HEK293 (cell line): ENCODE measurements at regions not wholly inside any gene's neighbourhood (a gene's known extent, or its start where the extent isn't known, plus 50 kb on each side); places are given as distances from the start of the nearest gene placed in this dataset.

Experiments
- CTCF ChIA-PET: fragments of 350-600 bp; formaldehyde crosslinking; extraction: SDS; loops from one replicate; lab custom pipeline; 2021; ENCODE audit warnings: antibody characterized with exemption; lab: Yijun Ruan, JAX
- POLR2A ChIA-PET: fragments of 300-600 bp; formaldehyde crosslinking; extraction: SDS; loops from one replicate; lab custom pipeline; 2020; ENCODE audit warnings: antibody characterized with exemption, inconsistent platforms; lab: Yijun Ruan, JAX
- H3K27ac ChIP-seq: fragments of 200-500 bp; sonication (Bioruptor generic); 2 replicates; pipeline ENCODE4 v1.5.1; 2014; ENCODE audit warnings: low read depth, low read length, control low read depth, inconsistent platforms; ENCODE audit errors: extremely low read depth
- H3K36me3 ChIP-seq, 2 experiments: fragments of 200-500 bp in 1 of 2; sonication (Bioruptor generic) in 1 of 2; 1 replicate in 1 of 2; 2 replicates in 1 of 2; pipeline ENCODE4 v1.5.1; 2014 to 2017; ENCODE audit warnings: inconsistent platforms in 2 of 2, low read length in 2 of 2; ENCODE audit not compliant: control insufficient read depth in 2 of 2, insufficient read depth in 1 of 2
- H3K4me1 ChIP-seq: fragments of 200-500 bp; sonication (Bioruptor generic); 2 replicates; pipeline ENCODE4 v1.5.1; 2014; ENCODE audit warnings: mild to moderate bottlenecking, low read length, inconsistent platforms; ENCODE audit not compliant: control insufficient read depth, insufficient read depth
- H3K4me3 ChIP-seq: 2 replicates; pipeline ENCODE4 v1.5.1; 2011; ENCODE audit warnings: low read depth, mild to moderate bottlenecking, control low read depth, low read length, moderate library complexity
- H3K9me3 ChIP-seq: fragments of 200-500 bp; sonication (Bioruptor generic); 2 replicates; pipeline ENCODE4 v1.5.1; 2014; ENCODE audit warnings: low read depth, low read length, inconsistent platforms; ENCODE audit not compliant: control insufficient read depth, insufficient read depth
- HOXC10 ChIP-seq: sonication (generic); formaldehyde crosslinking; IDR thresholded peaks from 2 replicates; pipeline ENCODE4 v1.8.1; 2023; ENCODE audit warnings: mild to moderate bottlenecking, missing genetic modification reagents
- KLF9 ChIP-seq: fragments of 450-650 bp; formaldehyde crosslinking; IDR thresholded peaks from 2 replicates; pipeline ENCODE4 v1.5.1; 2016; ENCODE audit warnings: missing biosample characterization, missing genetic modification characterization, low read depth
- MYNN ChIP-seq: fragments of 450-650 bp; formaldehyde crosslinking; IDR thresholded peaks from 2 replicates; pipeline ENCODE4 v1.5.1; 2016; ENCODE audit warnings: missing biosample characterization, missing genetic modification characterization, borderline replicate concordance
- OVOL3 ChIP-seq: fragments of 450-650 bp; formaldehyde crosslinking; IDR thresholded peaks from 2 replicates; pipeline ENCODE4 v1.5.1; 2016; ENCODE audit warnings: missing biosample characterization, missing genetic modification characterization
- SCRT1 ChIP-seq: fragments of 450-650 bp; formaldehyde crosslinking; IDR thresholded peaks from 2 replicates; pipeline ENCODE4 v1.5.1; 2016; ENCODE audit warnings: missing biosample characterization, missing genetic modification characterization, borderline replicate concordance
- SCRT2 ChIP-seq: fragments of 450-650 bp; formaldehyde crosslinking; IDR thresholded peaks from 2 replicates; pipeline ENCODE4 v1.5.1; 2016; ENCODE audit warnings: missing biosample characterization, missing genetic modification characterization
- ZBTB48 ChIP-seq: fragments of 450-650 bp; formaldehyde crosslinking; IDR thresholded peaks from 2 replicates; pipeline ENCODE4 v1.5.1; 2016; ENCODE audit warnings: missing biosample characterization, missing genetic modification characterization
- ZBTB7A ChIP-seq: fragments of 450-650 bp; formaldehyde crosslinking; IDR thresholded peaks from 2 replicates; pipeline ENCODE4 v1.5.1; 2016; ENCODE audit warnings: low read depth, missing biosample characterization, missing genetic modification characterization
- ZBTB8A ChIP-seq: fragments of 450-650 bp; formaldehyde crosslinking; IDR thresholded peaks from 2 replicates; pipeline ENCODE4 v1.5.1; 2016; ENCODE audit warnings: missing biosample characterization, missing genetic modification characterization
- ZEB2 ChIP-seq: fragments of 450-650 bp; formaldehyde crosslinking; IDR thresholded peaks from 2 replicates; pipeline ENCODE4 v1.5.1; 2016; ENCODE audit warnings: missing biosample characterization, missing genetic modification characterization
- ZFP37 ChIP-seq: fragments of 450-650 bp; formaldehyde crosslinking; IDR thresholded peaks from 2 replicates; pipeline ENCODE4 v1.5.1; 2016; ENCODE audit warnings: missing biosample characterization, missing genetic modification characterization
- ZNF223 ChIP-seq: fragments of 450-650 bp; formaldehyde crosslinking; IDR thresholded peaks from 2 replicates; pipeline ENCODE4 v1.5.1; 2016; ENCODE audit warnings: missing biosample characterization, missing genetic modification characterization
- ZNF555 ChIP-seq: fragments of 450-650 bp; formaldehyde crosslinking; conservative IDR thresholded peaks from 2 replicates; pipeline ENCODE4 v1.5.1; 2017; ENCODE audit warnings: missing biosample characterization, mild to moderate bottlenecking, missing genetic modification characterization, inconsistent platforms
- ZNF560 ChIP-seq: fragments of 450-650 bp; formaldehyde crosslinking; IDR thresholded peaks from 2 replicates; pipeline ENCODE4 v1.5.1; 2017; ENCODE audit warnings: missing biosample characterization, missing genetic modification characterization, borderline replicate concordance
- ZNF561 ChIP-seq: fragments of 450-650 bp; IDR thresholded peaks from 2 replicates; pipeline ENCODE4 v1.5.1; 2018; ENCODE audit warnings: missing biosample characterization, missing genetic modification characterization, borderline replicate concordance
- ZNF658 ChIP-seq: fragments of 450-650 bp; formaldehyde crosslinking; IDR thresholded peaks from 2 replicates; pipeline ENCODE4; 2016; ENCODE audit warnings: missing biosample characterization, missing genetic modification characterization
- ZNF707 ChIP-seq: fragments of 450-650 bp; formaldehyde crosslinking; IDR thresholded peaks from 2 replicates; pipeline ENCODE4 v1.5.1; 2016; ENCODE audit warnings: missing biosample characterization, missing genetic modification characterization
- TF ChIP-seq, protein P1 (sequence below): fragments of 450-650 bp; formaldehyde crosslinking; IDR thresholded peaks from 2 replicates; pipeline ENCODE4 v1.5.1; 2016; ENCODE audit warnings: missing biosample characterization, missing genetic modification characterization
- TF ChIP-seq, protein P2 (sequence below): fragments of 450-650 bp; formaldehyde crosslinking; IDR thresholded peaks from 2 replicates; pipeline ENCODE4 v1.5.1; 2016; ENCODE audit warnings: missing biosample characterization, missing genetic modification characterization
- TF ChIP-seq, protein P3 (sequence below): fragments of 450-650 bp; formaldehyde crosslinking; IDR thresholded peaks from 2 replicates; pipeline ENCODE4 v1.5.1; 2017; ENCODE audit warnings: missing biosample characterization, missing genetic modification characterization
- TF ChIP-seq, protein P4 (sequence below): fragments of 450-650 bp; formaldehyde crosslinking; IDR thresholded peaks from 2 replicates; pipeline ENCODE4 v1.5.1; 2016; ENCODE audit warnings: missing biosample characterization, missing genetic modification characterization
- TF ChIP-seq, protein P5 (sequence below): fragments of 450-650 bp; formaldehyde crosslinking; IDR thresholded peaks from 2 replicates; pipeline ENCODE4 v1.5.1; 2016; ENCODE audit warnings: missing biosample characterization, missing genetic modification characterization

DNA sequence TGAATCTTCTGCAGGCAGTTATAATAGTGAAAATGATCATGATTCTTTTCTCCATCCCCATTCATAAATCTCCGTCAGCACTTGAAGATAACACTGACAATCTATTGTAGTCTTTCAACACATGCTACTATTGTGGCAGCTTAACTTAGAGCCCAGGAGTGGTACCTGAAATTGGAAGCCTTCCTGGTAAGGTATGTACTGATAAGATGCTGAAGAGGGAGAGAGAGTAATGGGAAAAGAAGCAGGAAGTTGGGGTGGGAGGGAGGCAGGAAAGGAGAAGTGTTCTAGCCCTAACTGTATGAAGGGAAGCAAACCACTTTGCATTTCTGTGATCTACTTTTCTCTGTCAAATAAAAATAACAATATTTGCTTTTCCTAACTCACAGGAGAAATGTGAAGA lies 197.4 kb upstream of the RORA start:
- POLR2A ChIA-PET, result no interaction called here
- Histone ChIP-seq H3K36me3 (no peaks in the 10 kb centered on the region), H3K27ac (no peak overlapping the region), H3K4me3 (no peak overlapping the region), H3K4me1 (no peaks in the 10 kb centered on the region), H3K9me3 (no peaks in the 10 kb centered on the region)
- no peak for TF ChIP-seq ZFP37 (tag by site-specific recombination)
- TF ChIP-seq ZBTB8A (tag by site-specific recombination), result no peak
- TF ChIP-seq ZBTB48 (tag by site-specific recombination), result no peak
- TF ChIP-seq, protein P1, sequence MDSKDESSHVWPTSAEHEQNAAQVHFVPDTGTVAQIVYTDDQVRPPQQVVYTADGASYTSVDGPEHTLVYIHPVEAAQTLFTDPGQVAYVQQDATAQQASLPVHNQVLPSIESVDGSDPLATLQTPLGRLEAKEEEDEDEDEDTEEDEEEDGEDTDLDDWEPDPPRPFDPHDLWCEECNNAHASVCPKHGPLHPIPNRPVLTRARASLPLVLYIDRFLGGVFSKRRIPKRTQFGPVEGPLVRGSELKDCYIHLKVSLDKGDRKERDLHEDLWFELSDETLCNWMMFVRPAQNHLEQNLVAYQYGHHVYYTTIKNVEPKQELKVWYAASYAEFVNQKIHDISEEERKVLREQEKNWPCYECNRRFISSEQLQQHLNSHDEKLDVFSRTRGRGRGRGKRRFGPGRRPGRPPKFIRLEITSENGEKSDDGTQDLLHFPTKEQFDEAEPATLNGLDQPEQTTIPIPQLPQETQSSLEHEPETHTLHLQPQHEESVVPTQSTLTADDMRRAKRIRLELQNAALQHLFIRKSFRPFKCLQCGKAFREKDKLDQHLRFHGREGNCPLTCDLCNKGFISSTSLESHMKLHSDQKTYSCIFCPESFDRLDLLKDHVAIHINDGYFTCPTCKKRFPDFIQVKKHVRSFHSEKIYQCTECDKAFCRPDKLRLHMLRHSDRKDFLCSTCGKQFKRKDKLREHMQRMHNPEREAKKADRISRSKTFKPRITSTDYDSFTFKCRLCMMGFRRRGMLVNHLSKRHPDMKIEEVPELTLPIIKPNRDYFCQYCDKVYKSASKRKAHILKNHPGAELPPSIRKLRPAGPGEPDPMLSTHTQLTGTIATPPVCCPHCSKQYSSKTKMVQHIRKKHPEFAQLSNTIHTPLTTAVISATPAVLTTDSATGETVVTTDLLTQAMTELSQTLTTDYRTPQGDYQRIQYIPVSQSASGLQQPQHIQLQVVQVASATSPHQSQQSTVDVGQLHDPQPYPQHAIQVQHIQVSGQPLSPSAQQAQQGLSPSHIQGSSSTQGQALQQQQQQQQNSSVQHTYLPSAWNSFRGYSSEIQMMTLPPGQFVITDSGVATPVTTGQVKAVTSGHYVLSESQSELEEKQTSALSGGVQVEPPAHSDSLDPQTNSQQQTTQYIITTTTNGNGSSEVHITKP (tag by site-specific recombination), result no peak
- TF ChIP-seq SCRT2, result no peak
- no peak for TF ChIP-seq SCRT1 (tag by site-specific recombination)
- TF ChIP-seq ZNF707 (tag by site-specific recombination), result no peak
- no peak for TF ChIP-seq MYNN (tag by site-specific recombination)
- CTCF ChIA-PET, result no interaction called here

DNA sequence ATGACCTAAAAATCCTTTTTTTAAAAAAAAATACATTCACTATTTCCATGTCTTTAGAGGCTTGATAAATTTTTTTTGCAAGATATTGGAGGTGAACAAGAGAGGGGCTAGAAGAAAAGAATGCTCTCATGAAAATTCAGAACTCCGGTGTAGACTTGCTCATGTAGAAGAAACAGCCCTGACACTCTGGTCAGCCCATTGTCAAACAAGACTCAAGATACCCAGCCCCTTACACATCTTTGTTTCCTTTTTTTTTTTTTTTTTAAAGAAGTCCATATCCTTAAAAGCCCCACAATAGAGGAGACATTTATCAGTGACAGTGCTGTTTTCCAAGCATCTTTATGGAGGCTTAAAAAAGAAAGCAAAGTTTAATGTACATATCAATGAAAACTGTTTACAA lies 196.8 kb upstream of the RORA start:
- POLR2A ChIA-PET, result no interaction called here
- Histone ChIP-seq H3K36me3 (no peaks in the 10 kb centered on the region), H3K27ac (no peak overlapping the region), H3K4me1 (no peaks in the 10 kb centered on the region), H3K4me3 (no peak overlapping the region), H3K9me3 (no peaks in the 10 kb centered on the region)
- CTCF ChIA-PET, result no interaction called here
- TF ChIP-seq, protein P2, sequence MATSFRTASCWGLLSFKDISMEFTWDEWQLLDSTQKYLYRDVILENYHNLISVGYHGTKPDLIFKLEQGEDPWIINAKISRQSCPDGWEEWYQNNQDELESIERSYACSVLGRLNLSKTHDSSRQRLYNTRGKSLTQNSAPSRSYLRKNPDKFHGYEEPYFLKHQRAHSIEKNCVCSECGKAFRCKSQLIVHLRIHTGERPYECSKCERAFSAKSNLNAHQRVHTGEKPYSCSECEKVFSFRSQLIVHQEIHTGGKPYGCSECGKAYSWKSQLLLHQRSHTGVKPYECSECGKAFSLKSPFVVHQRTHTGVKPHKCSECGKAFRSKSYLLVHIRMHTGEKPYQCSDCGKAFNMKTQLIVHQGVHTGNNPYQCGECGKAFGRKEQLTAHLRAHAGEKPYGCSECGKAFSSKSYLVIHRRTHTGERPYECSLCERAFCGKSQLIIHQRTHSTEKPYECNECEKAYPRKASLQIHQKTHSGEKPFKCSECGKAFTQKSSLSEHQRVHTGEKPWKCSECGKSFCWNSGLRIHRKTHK (tag by site-specific recombination), result no peak
- no peak for TF ChIP-seq ZNF560
- TF ChIP-seq OVOL3 (tag by site-specific recombination), result no peak
- TF ChIP-seq ZEB2, result no peak
- no peak for TF ChIP-seq ZNF561
- no peak for TF ChIP-seq HOXC10
- TF ChIP-seq, protein P3, sequence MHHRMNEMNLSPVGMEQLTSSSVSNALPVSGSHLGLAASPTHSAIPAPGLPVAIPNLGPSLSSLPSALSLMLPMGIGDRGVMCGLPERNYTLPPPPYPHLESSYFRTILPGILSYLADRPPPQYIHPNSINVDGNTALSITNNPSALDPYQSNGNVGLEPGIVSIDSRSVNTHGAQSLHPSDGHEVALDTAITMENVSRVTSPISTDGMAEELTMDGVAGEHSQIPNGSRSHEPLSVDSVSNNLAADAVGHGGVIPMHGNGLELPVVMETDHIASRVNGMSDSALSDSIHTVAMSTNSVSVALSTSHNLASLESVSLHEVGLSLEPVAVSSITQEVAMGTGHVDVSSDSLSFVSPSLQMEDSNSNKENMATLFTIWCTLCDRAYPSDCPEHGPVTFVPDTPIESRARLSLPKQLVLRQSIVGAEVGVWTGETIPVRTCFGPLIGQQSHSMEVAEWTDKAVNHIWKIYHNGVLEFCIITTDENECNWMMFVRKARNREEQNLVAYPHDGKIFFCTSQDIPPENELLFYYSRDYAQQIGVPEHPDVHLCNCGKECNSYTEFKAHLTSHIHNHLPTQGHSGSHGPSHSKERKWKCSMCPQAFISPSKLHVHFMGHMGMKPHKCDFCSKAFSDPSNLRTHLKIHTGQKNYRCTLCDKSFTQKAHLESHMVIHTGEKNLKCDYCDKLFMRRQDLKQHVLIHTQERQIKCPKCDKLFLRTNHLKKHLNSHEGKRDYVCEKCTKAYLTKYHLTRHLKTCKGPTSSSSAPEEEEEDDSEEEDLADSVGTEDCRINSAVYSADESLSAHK, result no peak
- no peak for TF ChIP-seq ZNF555
- TF ChIP-seq KLF9 (tag by site-specific recombination), result no peak

DNA sequence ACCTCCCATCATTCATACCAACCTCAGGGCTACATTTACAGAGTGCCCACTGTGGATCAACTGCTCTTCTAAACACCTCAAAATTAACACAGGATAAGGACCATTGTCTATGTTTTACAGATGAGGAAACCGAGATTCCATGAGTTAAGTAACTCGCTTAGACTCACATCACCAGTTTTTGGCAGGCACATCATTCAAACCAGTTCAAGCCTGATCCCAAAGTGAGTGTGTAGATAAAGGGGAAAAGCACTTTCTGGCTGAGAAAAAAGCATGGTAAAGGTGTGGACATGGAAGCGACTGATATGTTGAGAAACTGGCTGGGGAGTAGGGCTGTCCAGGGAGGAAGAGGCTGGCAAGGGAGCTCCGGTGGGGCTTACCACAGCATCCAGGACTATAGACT lies 193.7 kb upstream of the RORA start:
- POLR2A ChIA-PET, result no interaction called here
- no peak overlapping the region for H3K4me3 ChIP-seq
- no peaks in the 10 kb centered on the region for H3K4me1 ChIP-seq
- CTCF ChIA-PET, result no interaction called here
- no peak overlapping the region for H3K27ac ChIP-seq
- H3K9me3 ChIP-seq, result no peaks in the 10 kb centered on the region
- no peaks in the 10 kb centered on the region for H3K36me3 ChIP-seq
- TF ChIP-seq, protein P4, sequence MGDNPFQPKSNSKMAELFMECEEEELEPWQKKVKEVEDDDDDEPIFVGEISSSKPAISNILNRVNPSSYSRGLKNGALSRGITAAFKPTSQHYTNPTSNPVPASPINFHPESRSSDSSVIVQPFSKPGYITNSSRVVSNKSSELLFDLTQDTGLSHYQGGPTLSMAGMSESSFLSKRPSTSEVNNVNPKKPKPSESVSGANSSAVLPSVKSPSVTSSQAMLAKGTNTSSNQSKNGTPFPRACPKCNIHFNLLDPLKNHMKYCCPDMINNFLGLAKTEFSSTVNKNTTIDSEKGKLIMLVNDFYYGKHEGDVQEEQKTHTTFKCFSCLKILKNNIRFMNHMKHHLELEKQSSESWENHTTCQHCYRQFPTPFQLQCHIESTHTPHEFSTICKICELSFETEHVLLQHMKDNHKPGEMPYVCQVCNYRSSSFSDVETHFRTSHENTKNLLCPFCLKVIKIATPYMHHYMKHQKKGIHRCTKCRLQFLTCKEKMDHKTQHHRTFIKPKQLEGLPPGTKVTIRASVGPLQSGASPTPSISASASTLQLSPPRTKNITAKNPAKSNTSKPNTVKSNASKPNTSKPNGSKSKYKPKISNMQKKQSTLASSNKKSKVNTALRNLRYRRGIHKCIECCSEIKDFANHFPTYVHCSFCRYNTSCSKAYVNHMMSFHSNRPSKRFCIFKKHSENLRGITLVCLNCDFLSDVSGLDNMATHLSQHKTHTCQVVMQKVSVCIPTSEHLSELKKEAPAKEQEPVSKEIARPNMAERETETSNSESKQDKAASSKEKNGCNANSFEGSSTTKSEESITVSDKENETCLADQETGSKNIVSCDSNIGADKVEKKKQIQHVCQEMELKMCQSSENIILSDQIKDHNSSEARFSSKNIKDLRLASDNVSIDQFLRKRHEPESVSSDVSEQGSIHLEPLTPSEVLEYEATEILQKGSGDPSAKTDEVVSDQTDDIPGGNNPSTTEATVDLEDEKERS (tag by site-specific recombination), result no peak
- no peak for TF ChIP-seq ZBTB7A
- TF ChIP-seq ZNF223 (tag by site-specific recombination), result no peak
- TF ChIP-seq, protein P5, sequence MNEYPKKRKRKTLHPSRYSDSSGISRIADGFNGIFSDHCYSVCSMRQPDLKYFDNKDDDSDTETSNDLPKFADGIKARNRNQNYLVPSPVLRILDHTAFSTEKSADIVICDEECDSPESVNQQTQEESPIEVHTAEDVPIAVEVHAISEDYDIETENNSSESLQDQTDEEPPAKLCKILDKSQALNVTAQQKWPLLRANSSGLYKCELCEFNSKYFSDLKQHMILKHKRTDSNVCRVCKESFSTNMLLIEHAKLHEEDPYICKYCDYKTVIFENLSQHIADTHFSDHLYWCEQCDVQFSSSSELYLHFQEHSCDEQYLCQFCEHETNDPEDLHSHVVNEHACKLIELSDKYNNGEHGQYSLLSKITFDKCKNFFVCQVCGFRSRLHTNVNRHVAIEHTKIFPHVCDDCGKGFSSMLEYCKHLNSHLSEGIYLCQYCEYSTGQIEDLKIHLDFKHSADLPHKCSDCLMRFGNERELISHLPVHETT (tag by site-specific recombination), result no peak
- TF ChIP-seq ZNF658 (tag by site-specific recombination), result no peak
